IMR-90 (cell line): ENCODE measurements at regions not wholly inside any gene's neighbourhood (a gene's known extent, or its start where the extent isn't known, plus 50 kb on each side); places are given as distances from the start of the nearest gene placed in this dataset.
A peak's percentile ranks its signal among the peaks of the same experiment; 100 is the strongest.

Source experiments
- ATAC-seq: fragments of 200-7000 bp; cut with Tn5 transposase; 2 replicates; pipeline ENCODE4 v1.9.1; 2020; ENCODE audit warnings: low read depth, mild to moderate bottlenecking, moderate library complexity
- BruUV-seq: library from RNA; stranded (reverse); fragments of 400-500 nt; replicated peaks from 2 replicates; lab custom pipeline; 2021; lab: Mats Ljungman, UMichigan
- CTCF ChIA-PET: fragments of 300-600 bp; formaldehyde crosslinking; extraction: SDS; loops from one replicate; lab custom pipeline; 2021; ENCODE audit warnings: antibody characterized with exemption; lab: Yijun Ruan, JAX
- POLR2A ChIA-PET: fragments of 300-600 bp; sonication (Branson Sonifier 250); formaldehyde crosslinking; loops from one replicate; lab custom pipeline; 2022; ENCODE audit warnings: antibody characterized with exemption; ENCODE audit not compliant: unreplicated experiment; lab: Charles Lee
- DNase-seq: peaks from one replicate; pipeline ENCODE4 v3.0.0; 2013
- H2AFZ ChIP-seq: replicated peaks from 2 replicates; pipeline ENCODE3; 2013; ENCODE audit warnings: low read length, mild to moderate bottlenecking; ENCODE audit not compliant: poor library complexity
- H2AK5ac ChIP-seq: 2 replicates; pipeline ENCODE4 v1.6.1; 2013; ENCODE audit warnings: low read depth, low read length, inconsistent platforms
- H2AK9ac ChIP-seq: replicated peaks from 2 replicates; pipeline ENCODE3; 2013; ENCODE audit warnings: mild to moderate bottlenecking, low read depth, low read length, moderate library complexity; ENCODE audit not compliant: poor library complexity
- H2BK120ac ChIP-seq: 2 replicates; pipeline ENCODE4 v1.6.1; 2013; ENCODE audit warnings: low read depth, low read length, inconsistent platforms
- H2BK15ac ChIP-seq: 3 replicates; pipeline ENCODE4 v1.6.1; 2013; ENCODE audit warnings: low read depth, low read length, inconsistent platforms
- H2BK20ac ChIP-seq: 2 replicates; pipeline ENCODE4 v1.6.1; 2013; ENCODE audit warnings: low read depth, mild to moderate bottlenecking, inconsistent platforms, low read length, moderate library complexity
- H2BK5ac ChIP-seq: 2 replicates; pipeline ENCODE4 v1.6.1; 2013; ENCODE audit warnings: mild to moderate bottlenecking, low read depth, low read length, inconsistent platforms; ENCODE audit not compliant: poor library complexity, severe bottlenecking
- H3K14ac ChIP-seq: replicated peaks from 2 replicates; pipeline ENCODE4 v1.6.1; 2013; ENCODE audit warnings: low read depth, low read length, inconsistent platforms
- H3K18ac ChIP-seq: 2 replicates; pipeline ENCODE4 v1.6.1; 2013; ENCODE audit warnings: low read depth, low read length, control low read depth
- H3K23ac ChIP-seq: 2 replicates; pipeline ENCODE4 v1.6.1; 2013; ENCODE audit warnings: low read depth, low read length, inconsistent platforms
- H3K27ac ChIP-seq: 2 replicates; pipeline ENCODE4 v1.5.1; 2013; ENCODE audit warnings: mild to moderate bottlenecking, control low read depth, low read length; ENCODE audit not compliant: insufficient read depth
- H3K27me3 ChIP-seq: 2 replicates; pipeline ENCODE4 v1.6.1; 2013; ENCODE audit warnings: low read length; ENCODE audit not compliant: control insufficient read depth, insufficient read depth
- H3K36me3 ChIP-seq: 2 replicates; pipeline ENCODE4 v1.6.1; 2013; ENCODE audit warnings: low read length, mixed read lengths; ENCODE audit not compliant: control insufficient read depth, insufficient read depth
- H3K4ac ChIP-seq: 2 replicates; pipeline ENCODE4 v1.6.1; 2013; ENCODE audit warnings: low read depth, low read length, inconsistent platforms
- H3K4me1 ChIP-seq: 2 replicates; pipeline ENCODE4 v1.6.1; 2013; ENCODE audit warnings: low read length, mixed read lengths; ENCODE audit not compliant: control insufficient read depth, insufficient read depth
- H3K4me2 ChIP-seq: 2 replicates; pipeline ENCODE4 v1.6.1; 2013; ENCODE audit warnings: low read depth, mild to moderate bottlenecking, control low read depth, low read length, moderate library complexity
- H3K4me3 ChIP-seq: 2 replicates; pipeline ENCODE4 v1.5.1; 2013; ENCODE audit warnings: low read depth, mild to moderate bottlenecking, control low read depth, low read length, moderate library complexity; ENCODE audit not compliant: insufficient read depth
- H3K56ac ChIP-seq: 2 replicates; pipeline ENCODE4 v1.6.1; 2013; ENCODE audit warnings: low read length, inconsistent platforms; ENCODE audit not compliant: insufficient read depth; ENCODE audit errors: extremely low read depth
- H3K79me1 ChIP-seq, 2 experiments: 2 replicates each; pipeline ENCODE4 v1.6.1; 2013; ENCODE audit warnings: low read length in 2 of 2, inconsistent platforms in 1 of 2, low read depth in 1 of 2
- H3K9ac ChIP-seq: 2 replicates; pipeline ENCODE4 v1.6.1; 2013; ENCODE audit warnings: low read depth, low read length, control low read depth
- H3K9me1 ChIP-seq: 2 replicates; pipeline ENCODE4 v1.6.1; 2013; ENCODE audit warnings: low read length, inconsistent platforms; ENCODE audit not compliant: insufficient read depth
- H3K9me3 ChIP-seq: 2 replicates; pipeline ENCODE4 v1.6.1; 2013; ENCODE audit warnings: low read length; ENCODE audit not compliant: control insufficient read depth, insufficient read depth
- H4K20me1 ChIP-seq: 2 replicates; pipeline ENCODE4 v1.6.1; 2013; ENCODE audit warnings: low read length, inconsistent platforms; ENCODE audit not compliant: insufficient read depth
- H4K5ac ChIP-seq: 2 replicates; pipeline ENCODE4 v1.6.1; 2013; ENCODE audit warnings: mild to moderate bottlenecking, low read depth, low read length, control low read depth
- H4K8ac ChIP-seq, 2 experiments: 2 replicates each; pipeline ENCODE4 v1.6.1; 2013; ENCODE audit warnings: low read depth in 2 of 2, low read length in 2 of 2, control low read depth in 1 of 2, inconsistent platforms in 1 of 2
- H4K91ac ChIP-seq: 2 replicates; pipeline ENCODE4 v1.6.1; 2013; ENCODE audit warnings: low read depth, low read length, inconsistent platforms; ENCODE audit not compliant: insufficient read depth
- CEBPB ChIP-seq: IDR thresholded peaks from 2 replicates; pipeline ENCODE4 v1.6.1; 2012; ENCODE audit warnings: low read depth, low read length, improper control_type of control experiment
- WGBS, 2 experiments: methylation state at CpG; one replicate each; pipeline versions ENCODE4 v1.1.5 to v1.1.7; 2013; ENCODE audit warnings: missing lambda C conversion rate in 2 of 2; ENCODE audit not compliant: insufficient read length in 1 of 2; ENCODE audit errors: extremely low coverage in 2 of 2; 5-methylcytosine and 5-hydroxymethylcytosine counted together
- dilution Hi-C: fragments of 300-500 bp; cut with HindIII; formaldehyde crosslinking; loops from one replicate; pipeline ENCODE4 v1.14.3; 2018; ENCODE audit warnings: low sequenced_read_pairs; ENCODE audit not compliant: unreplicated experiment
- in situ Hi-C: fragments of 300-500 bp; cut with MboI; formaldehyde crosslinking; loops from 3 replicates; pipeline ENCODE4 v1.14.3; 2019; ENCODE audit warnings: low sequenced_read_pairs, inconsistent platforms, mixed read lengths
- intact Hi-C: fragments of 100-400 bp; cut with micrococcal nuclease; formaldehyde crosslinking; loops from 2 replicates; pipeline ENCODE4 v1.10.0; 2022
- TF ChIP-seq, protein P1 (sequence below): fragments of 150-350 bp; IDR thresholded peaks from 2 replicates; pipeline ENCODE4 v1.6.1; 2016; ENCODE audit warnings: low read depth, mild to moderate bottlenecking, low read length, moderate library complexity, borderline replicate concordance

DNA sequence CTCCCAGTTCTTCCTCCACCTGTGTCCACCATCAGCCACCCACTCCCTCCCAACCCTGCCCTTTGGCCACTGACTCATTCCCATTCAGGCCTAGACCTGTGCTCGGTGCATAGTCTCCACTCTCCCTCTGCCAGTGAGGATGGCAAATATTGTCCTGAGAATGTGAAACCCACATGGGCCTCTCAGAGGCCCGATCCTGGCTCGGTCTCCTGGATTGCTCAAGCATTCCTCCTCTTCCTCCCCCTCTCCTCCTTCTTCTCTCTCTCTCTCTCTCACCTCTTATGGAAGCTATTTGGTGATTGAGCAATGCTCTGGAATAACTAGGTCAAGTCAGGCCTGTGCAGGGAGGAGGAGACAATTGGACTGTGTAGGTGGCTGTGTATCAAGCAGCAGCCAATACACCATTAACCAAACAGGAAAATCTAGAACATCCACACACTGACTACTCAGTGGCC, 99.9 kb downstream of the KLF4 start:
- Histone ChIP-seq H3K36me3 (no peaks in the 10 kb centered on the region), H4K91ac (no peak overlapping the region), H2BK5ac (no peak overlapping the region), H2AK9ac (no peak overlapping the region), H3K4me3 (no peak overlapping the region), H4K20me1 (no peaks in the 10 kb centered on the region), H3K4me1 (no peaks in the 10 kb centered on the region), H2AK5ac (no peak overlapping the region), H3K9me3 (no peaks in the 10 kb centered on the region), H2BK15ac (no peak overlapping the region), H3K9me1 (no peaks in the 10 kb centered on the region), H3K23ac (no peak overlapping the region), H3K56ac (no peak overlapping the region), H4K5ac (no peak overlapping the region), H2BK20ac (no peak overlapping the region), H3K9ac (no peak overlapping the region), H2AFZ (no peak overlapping the region), H2BK120ac (no peak overlapping the region), H3K18ac (no peak overlapping the region), H3K27me3 (peaks cover 9% of the 10 kb centered on the region), H3K4ac (no peak overlapping the region), H3K27ac (no peak overlapping the region), H4K8ac (no peak overlapping the region), H3K79me1 (no peaks in the 10 kb centered on the region), H3K4me2 (no peak overlapping the region), H3K14ac (no peak overlapping the region)
- DNase-seq: peak; percentile 16
- CTCF ChIA-PET: no interaction called here
- no TSS peak for BruUV-seq
- peak; percentile 44; the same call in 1 of the 2 replicates for TF ChIP-seq CEBPB
- TF ChIP-seq, protein P1, sequence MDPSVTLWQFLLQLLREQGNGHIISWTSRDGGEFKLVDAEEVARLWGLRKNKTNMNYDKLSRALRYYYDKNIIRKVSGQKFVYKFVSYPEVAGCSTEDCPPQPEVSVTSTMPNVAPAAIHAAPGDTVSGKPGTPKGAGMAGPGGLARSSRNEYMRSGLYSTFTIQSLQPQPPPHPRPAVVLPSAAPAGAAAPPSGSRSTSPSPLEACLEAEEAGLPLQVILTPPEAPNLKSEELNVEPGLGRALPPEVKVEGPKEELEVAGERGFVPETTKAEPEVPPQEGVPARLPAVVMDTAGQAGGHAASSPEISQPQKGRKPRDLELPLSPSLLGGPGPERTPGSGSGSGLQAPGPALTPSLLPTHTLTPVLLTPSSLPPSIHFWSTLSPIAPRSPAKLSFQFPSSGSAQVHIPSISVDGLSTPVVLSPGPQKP: no peak
- POLR2A ChIA-PET: no interaction called here
- WGBS, 2 experiments: no CpG with 5 or more reads among the region's 3 CpGs
- peak; percentile 68 for ATAC-seq
- in situ Hi-C loops: no loop called here
- intact Hi-C loops: no loop called here
- dilution Hi-C loops: no loop called here
